Epithelial cell of proximal tubule (primary cell): ENCODE measurements at regions not wholly inside any gene's neighbourhood (a gene's known extent, or its start where the extent isn't known, plus 50 kb on each side); places are given as distances from the start of the nearest gene placed in this dataset.

ENCODE experiments used
- DNase-seq: peaks from one replicate; pipeline ENCODE4 v3.0.0-alpha.2; 2011; ENCODE audit warnings: low read depth
- H3K4me3 ChIP-seq: 2 replicates; pipeline ENCODE4 v1.5.1; 2011; ENCODE audit warnings: low read depth, mild to moderate bottlenecking, low read length
- TF ChIP-seq, protein P1 (sequence below): conservative IDR thresholded peaks from 2 replicates; pipeline ENCODE4 v1.5.1; 2012; ENCODE audit warnings: low read depth, mild to moderate bottlenecking, low read length

DNA sequence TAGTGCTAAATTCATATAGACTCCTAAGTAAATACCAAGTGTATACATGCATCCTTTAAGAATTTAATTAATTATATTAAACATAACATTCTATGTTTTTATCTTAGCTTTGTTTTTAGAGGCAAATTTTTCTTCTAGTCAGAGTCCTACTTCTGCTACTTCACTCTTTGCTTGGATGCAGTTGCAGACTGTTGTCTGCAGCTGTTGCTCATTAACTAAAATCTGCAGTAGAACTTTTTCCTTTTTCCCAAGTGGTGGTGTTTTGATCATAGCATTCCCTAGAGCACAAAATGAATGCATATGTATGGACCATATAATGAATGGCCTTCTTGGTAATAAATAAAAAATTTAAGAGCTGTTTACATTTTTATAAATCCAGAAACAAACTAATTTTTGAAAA lies 198.3 kb downstream of the CASP12 start:
- DNase-seq = no peak
- H3K4me3 ChIP-seq = no peak overlapping the region
- TF ChIP-seq, protein P1, sequence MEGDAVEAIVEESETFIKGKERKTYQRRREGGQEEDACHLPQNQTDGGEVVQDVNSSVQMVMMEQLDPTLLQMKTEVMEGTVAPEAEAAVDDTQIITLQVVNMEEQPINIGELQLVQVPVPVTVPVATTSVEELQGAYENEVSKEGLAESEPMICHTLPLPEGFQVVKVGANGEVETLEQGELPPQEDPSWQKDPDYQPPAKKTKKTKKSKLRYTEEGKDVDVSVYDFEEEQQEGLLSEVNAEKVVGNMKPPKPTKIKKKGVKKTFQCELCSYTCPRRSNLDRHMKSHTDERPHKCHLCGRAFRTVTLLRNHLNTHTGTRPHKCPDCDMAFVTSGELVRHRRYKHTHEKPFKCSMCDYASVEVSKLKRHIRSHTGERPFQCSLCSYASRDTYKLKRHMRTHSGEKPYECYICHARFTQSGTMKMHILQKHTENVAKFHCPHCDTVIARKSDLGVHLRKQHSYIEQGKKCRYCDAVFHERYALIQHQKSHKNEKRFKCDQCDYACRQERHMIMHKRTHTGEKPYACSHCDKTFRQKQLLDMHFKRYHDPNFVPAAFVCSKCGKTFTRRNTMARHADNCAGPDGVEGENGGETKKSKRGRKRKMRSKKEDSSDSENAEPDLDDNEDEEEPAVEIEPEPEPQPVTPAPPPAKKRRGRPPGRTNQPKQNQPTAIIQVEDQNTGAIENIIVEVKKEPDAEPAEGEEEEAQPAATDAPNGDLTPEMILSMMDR = no peak

DNA sequence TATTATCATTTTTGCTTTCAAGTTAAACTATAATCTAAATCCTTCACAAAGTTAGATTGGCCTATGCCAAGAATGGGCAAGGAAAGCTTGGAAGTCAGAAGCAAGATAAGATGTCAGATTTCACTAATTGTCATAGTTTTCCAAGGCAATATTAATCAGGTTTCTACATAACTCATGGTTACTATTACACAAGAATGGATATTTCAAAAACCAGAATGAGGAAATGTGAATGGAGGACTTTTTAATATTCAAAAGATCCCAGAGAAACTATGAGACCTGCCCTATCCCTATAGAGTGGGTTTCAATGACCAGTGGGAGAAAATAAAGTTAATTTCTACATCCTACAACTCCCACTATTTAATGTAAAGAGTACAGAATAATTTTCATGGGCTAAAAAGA lies 203.2 kb downstream of the CASP12 start:
- DNase-seq = no peak
- TF ChIP-seq, protein P1 = no peak
- H3K4me3 ChIP-seq = no peak overlapping the region

DNA sequence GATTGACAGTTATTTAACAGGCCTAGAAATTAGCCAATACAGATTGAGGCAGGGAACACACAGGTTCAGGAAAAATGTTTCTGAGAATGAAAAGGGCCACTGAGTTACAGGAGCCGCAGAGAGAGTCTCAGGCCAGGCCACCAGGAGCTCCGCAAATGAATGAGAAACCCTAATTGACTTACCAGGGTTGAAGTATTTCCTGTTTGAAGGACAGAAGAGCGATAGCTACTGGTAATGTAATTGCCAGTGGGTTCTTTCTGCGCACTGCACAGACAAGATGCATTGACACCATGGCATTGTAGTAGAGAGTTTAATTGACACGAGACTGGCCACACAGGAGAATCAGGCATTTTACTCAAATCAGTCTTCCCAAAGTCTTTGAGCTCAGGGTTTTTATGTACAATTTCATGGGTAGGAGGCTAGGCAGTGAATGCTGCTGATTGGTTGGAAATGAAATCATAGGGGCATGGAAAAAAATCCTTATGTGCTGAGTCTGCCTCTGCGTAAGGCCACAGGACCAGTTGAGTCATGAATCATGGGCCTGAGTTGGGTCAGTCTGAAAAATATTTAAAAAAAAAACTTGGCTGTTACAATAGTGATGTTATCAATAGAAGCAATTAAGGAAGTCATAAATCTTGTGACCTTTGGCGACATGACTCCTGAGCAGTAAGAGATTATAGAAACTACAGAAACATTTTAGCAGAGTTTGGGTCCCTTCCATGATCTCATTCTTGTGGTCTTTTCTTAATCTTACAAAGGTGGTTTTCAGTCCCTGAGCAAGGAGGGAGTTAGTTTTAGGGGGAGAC lies 203.8 kb downstream of the CASP12 start:
- TF ChIP-seq, protein P1 = no peak
- no peak for DNase-seq
- H3K4me3 ChIP-seq = no peak overlapping the region

DNA sequence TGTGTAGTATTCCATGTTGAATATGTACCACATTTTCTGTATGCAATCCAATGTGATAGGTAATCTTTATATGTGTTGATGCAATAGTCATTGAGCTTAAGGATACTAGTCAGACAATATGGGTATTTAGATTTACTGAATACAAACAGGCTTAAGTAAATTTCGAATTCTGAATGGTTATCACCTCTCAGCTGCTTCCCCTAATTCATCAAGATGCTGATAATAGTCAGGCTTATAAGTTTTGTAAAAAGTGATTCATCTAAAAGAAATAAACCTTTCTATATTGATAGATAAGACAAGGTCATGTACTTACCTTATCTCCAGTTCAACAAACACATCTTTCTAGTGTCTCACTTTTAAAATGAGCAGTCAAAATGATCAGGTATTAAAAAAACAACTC lies 205.5 kb downstream of the CASP12 start:
- H3K4me3 ChIP-seq = no peak overlapping the region
- TF ChIP-seq, protein P1 = no peak
- DNase-seq = no peak

DNA sequence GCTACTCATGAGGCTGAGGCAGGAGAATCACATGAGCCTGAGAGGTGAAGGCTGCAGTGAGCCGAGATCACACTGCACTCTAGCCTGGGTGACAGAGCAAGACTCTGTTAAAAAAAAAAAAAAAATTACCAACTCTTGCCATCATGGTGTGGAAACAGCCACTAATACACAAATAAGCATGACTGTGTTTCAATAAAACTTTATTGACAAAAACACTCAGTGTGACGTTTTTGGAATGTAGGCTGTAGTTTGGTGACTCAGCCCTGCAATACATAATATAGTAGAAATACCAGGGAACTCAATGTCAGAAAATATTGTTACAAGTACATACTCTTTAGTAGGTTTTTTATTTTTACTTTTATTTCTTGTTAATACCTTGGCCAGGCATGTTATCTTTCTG lies 207.1 kb downstream of the CASP12 start:
- no peak overlapping the region for H3K4me3 ChIP-seq
- TF ChIP-seq, protein P1 = no peak
- DNase-seq = no peak

DNA sequence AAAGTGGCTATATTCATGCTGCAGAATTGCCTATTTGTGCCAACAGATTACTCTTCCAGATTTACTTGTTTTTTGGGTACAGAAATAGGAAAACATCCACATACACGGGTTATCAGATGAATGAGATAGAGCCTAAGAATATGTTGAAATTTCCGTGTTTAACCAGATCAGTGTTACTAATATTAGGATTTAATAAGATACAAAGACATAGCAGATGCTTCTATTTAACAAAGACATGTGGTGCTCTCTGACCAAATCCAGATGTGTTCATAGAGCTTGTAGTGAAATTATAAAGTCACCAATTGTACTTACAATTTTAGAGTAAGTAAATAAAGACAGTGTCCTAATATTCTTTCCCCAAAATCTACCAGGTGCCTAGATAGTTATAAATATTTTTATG lies 208.0 kb downstream of the CASP12 start:
- H3K4me3 ChIP-seq = no peak overlapping the region
- DNase-seq = no peak
- TF ChIP-seq, protein P1 = no peak

DNA sequence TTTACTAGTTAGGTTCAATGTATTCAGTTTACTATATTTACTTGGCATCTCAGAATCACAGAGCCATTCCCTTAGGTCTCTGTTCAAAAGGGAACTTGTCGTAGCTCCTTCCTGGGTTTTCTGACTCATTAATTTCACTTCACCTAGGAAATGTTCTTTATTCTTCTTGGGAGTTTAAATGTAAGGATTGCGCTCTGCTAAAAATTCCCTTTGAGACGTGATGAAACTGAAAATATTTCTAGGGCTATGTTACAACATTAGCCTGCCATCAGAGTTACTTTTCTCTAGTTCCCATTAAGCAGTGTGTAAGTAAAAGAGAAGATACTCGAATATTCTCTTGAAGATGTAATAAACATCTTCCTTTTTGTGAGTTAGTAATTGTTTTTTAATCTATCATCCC lies 209.5 kb downstream of the CASP12 start:
- DNase-seq = no peak
- H3K4me3 ChIP-seq = no peak overlapping the region
- TF ChIP-seq, protein P1 = no peak
